Transverse colon (tissue), 4 donors: ENCODE measurements at regions not wholly inside any gene's neighbourhood (a gene's known extent, or its start where the extent isn't known, plus 50 kb on each side); places are given as distances from the start of the nearest gene placed in this dataset.

Experiments
- DNase-seq: peaks from one replicate; pipeline ENCODE4 v3.0.0-alpha.2; 2019
- H3K27ac ChIP-seq, 4 donors: fragments of 200-600 bp; sonication (generic); 2 replicates each; pipeline ENCODE4 v1.5.1; 2016 to 2018; ENCODE audit warnings: inconsistent platforms in 4 of 4
- H3K27me3 ChIP-seq: fragments of 200-600 bp; sonication (generic); 2 replicates; pipeline ENCODE4 v1.5.1; 2017; ENCODE audit warnings: inconsistent platforms
- H3K36me3 ChIP-seq, 4 donors: fragments of 200-600 bp; sonication (generic); 2 replicates each; pipeline ENCODE4 v1.5.1; 2017 to 2019; ENCODE audit warnings: inconsistent platforms in 4 of 4
- H3K4me1 ChIP-seq, 4 donors: fragments of 200-600 bp; sonication (generic); 2 replicates each; pipeline ENCODE4 v1.5.1; 2017 to 2020; ENCODE audit warnings: inconsistent platforms in 4 of 4
- H3K4me3 ChIP-seq, 4 donors: fragments of 200-600 bp; sonication (generic); 1 replicate in 1 of 4; 2 replicates in 3 of 4; pipeline versions ENCODE4 v1.5.1 to v1.6.1; 2017 to 2019; ENCODE audit warnings: inconsistent platforms in 4 of 4
- H3K9me3 ChIP-seq, 2 donors: fragments of 200-600 bp; sonication (generic); 2 replicates each; pipeline ENCODE4 v1.5.1; 2017 to 2019; ENCODE audit warnings: inconsistent platforms in 2 of 2
- CTCF ChIP-seq, 5 experiments: fragments of 200-600 bp in 3 of 5; fragments of 450-650 bp in 2 of 5; sonication (generic) in 3 of 5; IDR thresholded peaks; 1 replicate in 2 of 5; 2 replicates in 3 of 5; pipeline ENCODE4 v1.5.1; 2016 to 2017; ENCODE audit warnings: antibody characterized with exemption in 5 of 5, inconsistent platforms in 3 of 5, mild to moderate bottlenecking in 2 of 5, moderate library complexity in 1 of 5
- EP300 ChIP-seq: sonication (generic); formaldehyde crosslinking; IDR thresholded peaks from one replicate; pipeline ENCODE4 v1.6.1; 2017; ENCODE audit warnings: antibody characterized with exemption, low read depth
- POLR2A ChIP-seq: fragments of 450-650 bp; IDR thresholded peaks from one replicate; pipeline ENCODE4 v1.6.1; 2016; ENCODE audit warnings: antibody characterized with exemption, mild to moderate bottlenecking, moderate library complexity
- POLR2AphosphoS5 ChIP-seq, 3 donors: sonication (generic); formaldehyde crosslinking; IDR thresholded peaks; one replicate each; pipeline ENCODE4 v1.6.1; 2016; ENCODE audit warnings: antibody characterized with exemption in 3 of 3
- WGBS, 2 donors: methylation state at CpG; one replicate each; pipeline ENCODE4 v1.1.5; 2018; ENCODE audit warnings: low coverage in 1 of 2; 5-methylcytosine and 5-hydroxymethylcytosine counted together
- in situ Hi-C, 4 donors: fragments of 200-750 bp; cut with MboI; loops; one replicate each; pipeline versions ENCODE4 v1.15.0 to v1.15.1; 2017; ENCODE audit warnings: low sequenced_read_pairs in 3 of 4, low pct_ligation_motif_present in 1 of 4, low pct_unique_long_range_greater_than_20kb in 1 of 4
- intact Hi-C: fragments of 100-400 bp; cut with DNase I; formaldehyde crosslinking; loops from one replicate; pipeline ENCODE4 v1.15.1; 2023; ENCODE audit warnings: low total_unique reads

DNA sequence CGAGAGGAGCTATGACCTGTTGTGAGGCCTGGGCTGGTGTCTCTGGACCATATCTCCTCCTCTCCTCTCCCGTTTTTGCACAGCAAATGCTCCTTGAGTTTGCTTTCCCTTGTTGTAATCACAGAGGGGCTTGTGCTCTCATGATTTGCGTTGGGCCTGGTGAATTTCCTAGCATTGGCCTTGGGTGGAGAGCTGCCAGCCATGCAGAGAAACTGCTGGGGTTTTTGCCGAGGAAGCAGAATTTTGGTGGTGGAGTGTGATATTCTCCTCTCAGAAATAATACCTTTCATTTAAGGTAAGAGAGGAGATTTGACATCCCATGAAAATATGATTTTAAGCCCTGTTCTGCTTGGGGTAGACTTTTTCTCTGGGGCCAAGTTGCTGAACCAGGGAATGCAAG lies 175.7 kb upstream of the CADM1 start:
- H3K36me3 ChIP-seq: no peaks in the 10 kb centered on the region
- no peak for DNase-seq
- intact Hi-C loops (no loop called here), in situ Hi-C loops (loop anchor here in 3 of 4 donors (25.0 kb wide), 1 partner anchor 343 kb away; no protein-coding TSS in a partner anchor)
- TF ChIP-seq CTCF (IDR thresholded peaks at IDR 0.05): no peak
- no peak for TF ChIP-seq POLR2A
- no peak for TF ChIP-seq EP300
- TF ChIP-seq POLR2AphosphoS5 (IDR thresholded peaks at IDR 0.05): no peak
- WGBS, 2 donors: 60 to 61% methylated on average over 1 to 4 of the region's 4 CpGs
- no peaks in the 10 kb centered on the region for H3K4me1 ChIP-seq
- no peak overlapping the region for H3K4me3 ChIP-seq
- no peaks in the 10 kb centered on the region for H3K9me3 ChIP-seq
- no peaks in the 10 kb centered on the region for H3K27me3 ChIP-seq
- H3K27ac ChIP-seq: no peak overlapping the region

- no peaks in the 10 kb centered on the region for H3K4me1 ChIP-seq
- no peaks in the 10 kb centered on the region for H3K27me3 ChIP-seq
- peak; percentile 51 for DNase-seq
- in situ Hi-C loops (loop anchor here in 3 of 4 donors (25.0 kb wide), 1 partner anchor 342 kb away; no protein-coding TSS in a partner anchor), intact Hi-C loops (no loop called here)
- 55% methylated on average over 5 of the region's 5 CpGs; no CpG with 5 or more reads in 1 of the 2 donors for WGBS, 2 donors
- no peak overlapping the region for H3K4me3 ChIP-seq
- no peak overlapping the region for H3K27ac ChIP-seq
- no peaks in the 10 kb centered on the region for H3K36me3 ChIP-seq
- no peaks in the 10 kb centered on the region for H3K9me3 ChIP-seq
- TF ChIP-seq CTCF (IDR thresholded peaks at IDR 0.05): peak in 3 of 5 experiments; percentile 18 to 38 (median 26)
- TF ChIP-seq EP300: no peak
These were observed 174.7 kb upstream of the CADM1 start for GRCh38 chr11:115678942-115679341.

GRCh38 chr11:115677190-115677589 lies 173.0 kb upstream of the CADM1 start:
- TF ChIP-seq POLR2A: no peak
- TF ChIP-seq POLR2AphosphoS5 (IDR thresholded peaks at IDR 0.05): no peak
- TF ChIP-seq EP300: no peak
- TF ChIP-seq CTCF (IDR thresholded peaks at IDR 0.05): no peak
- Histone ChIP-seq H3K27ac (no peak overlapping the region), H3K36me3 (no peaks in the 10 kb centered on the region), H3K4me1 (peaks cover 0 to 3% (median 0%) of the 10 kb centered on the region in 4 donors), H3K27me3 (no peaks in the 10 kb centered on the region), H3K4me3 (no peak overlapping the region), H3K9me3 (no peaks in the 10 kb centered on the region)
- no peak for DNase-seq
- 90 to 100% methylated on average over 1 to 4 of the region's 4 CpGs for WGBS, 2 donors
- in situ Hi-C loops (loop anchor here in 3 of 4 donors (25.0 kb wide), 1 partner anchor 340 kb away; no protein-coding TSS in a partner anchor), intact Hi-C loops (no loop called here)

DNA sequence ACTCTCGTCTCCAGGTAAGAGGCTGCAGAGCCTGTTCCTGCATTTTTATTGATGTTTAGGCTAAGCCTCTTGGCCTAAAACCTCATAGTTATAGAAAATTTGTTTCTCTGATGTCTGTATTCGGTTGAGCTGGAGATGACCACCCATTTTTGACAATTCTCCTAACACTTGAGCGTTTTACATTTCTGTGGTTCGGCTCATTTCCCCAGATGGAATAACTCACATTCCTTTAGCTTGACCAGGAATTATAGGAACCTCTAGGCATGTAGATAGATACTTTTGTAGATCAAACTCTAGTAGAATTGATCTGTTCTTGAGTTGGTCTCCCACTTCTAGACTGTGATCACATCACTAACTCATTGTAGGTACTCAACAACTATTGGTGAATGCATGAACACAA lies 172.6 kb upstream of the CADM1 start:
- Histone ChIP-seq H3K36me3 (no peaks in the 10 kb centered on the region), H3K4me3 (no peak overlapping the region), H3K4me1 (peaks cover 0 to 3% (median 0%) of the 10 kb centered on the region in 4 donors), H3K27ac (no peak overlapping the region), H3K27me3 (no peaks in the 10 kb centered on the region), H3K9me3 (no peaks in the 10 kb centered on the region)
- no peak for DNase-seq
- no peak for TF ChIP-seq EP300
- TF ChIP-seq POLR2AphosphoS5 (IDR thresholded peaks at IDR 0.05): no peak
- TF ChIP-seq CTCF (IDR thresholded peaks at IDR 0.05): no peak
- TF ChIP-seq POLR2A: no peak
- intact Hi-C loops: no loop called here
- 80 to 92% methylated on average over 3 to 4 of the region's 4 CpGs for WGBS, 2 donors
- in situ Hi-C loops: loop anchor here in 3 of 4 donors (25.0 kb wide), 1 partner anchor 339 kb away; no protein-coding TSS in a partner anchor
